ENCODE measurements at regions not wholly inside any gene's neighbourhood (a gene's known extent, or its start where the extent isn't known, plus 50 kb on each side); places are given as distances from the start of the nearest gene placed in this dataset.

GRCh38 chr2:71852141-71852711 is 295.4 kb downstream of the CYP26B1 start:
- Histone ChIP-seq H3K4me2 (ENCODE audit: low read length) (no peak overlapping the region), H3K27ac (ENCODE audit: low read length) (no peak overlapping the region), H3K36me3 (replicated peaks; ENCODE audit: low read depth, low read length) (no peaks in the 10 kb centered on the region), H3K9me3 (ENCODE audit: insufficient read depth, low read length) (no peaks in the 10 kb centered on the region), H3K79me2 (ENCODE audit: low read length) (no peaks in the 10 kb centered on the region), H3K4me3 (ENCODE audit: low read length) (no peak overlapping the region), H3K4me1 (ENCODE audit: low read length) (no peaks in the 10 kb centered on the region), H4K20me1 (ENCODE audit: insufficient read depth, low read length) (no peaks in the 10 kb centered on the region), H3K9ac (ENCODE audit: low read length) (no peak overlapping the region), H2AFZ (ENCODE audit: low read depth, low read length) (no peak overlapping the region), H3K27me3 (ENCODE audit: low read depth, low read length) (no peaks in the 10 kb centered on the region)
- TF ChIP-seq EZH2phosphoT487 (IDR thresholded peaks at IDR 0.05; ENCODE audit: low read depth) (no peak), CTCF (IDR thresholded peaks at IDR 0.05; ENCODE audit: low read depth, low read length) (no peak)

- H3K27me3 ChIP-seq (ENCODE audit: low read depth, low read length) = no peaks in the 10 kb centered on the region
- H3K4me3 ChIP-seq (ENCODE audit: low read length) = no peak overlapping the region
- no peak overlapping the region for H3K9ac ChIP-seq (ENCODE audit: low read length)
- H3K4me1 ChIP-seq (ENCODE audit: low read length) = no peaks in the 10 kb centered on the region
- TF ChIP-seq EZH2phosphoT487 (IDR thresholded peaks at IDR 0.05; ENCODE audit: low read depth) = no peak
- H3K4me2 ChIP-seq (ENCODE audit: low read length) = no peak overlapping the region
- H2AFZ ChIP-seq (ENCODE audit: low read depth, low read length) = no peak overlapping the region
- no peaks in the 10 kb centered on the region for H3K9me3 ChIP-seq (ENCODE audit: insufficient read depth, low read length)
- H3K79me2 ChIP-seq (ENCODE audit: low read length) = no peaks in the 10 kb centered on the region
- H4K20me1 ChIP-seq (ENCODE audit: insufficient read depth, low read length) = no peaks in the 10 kb centered on the region
- H3K27ac ChIP-seq (ENCODE audit: low read length) = no peak overlapping the region
- H3K36me3 ChIP-seq (replicated peaks; ENCODE audit: low read depth, low read length) = no peaks in the 10 kb centered on the region
These were observed 296.4 kb downstream of the CYP26B1 start for GRCh38 chr2:71851094-71851750.

DNA sequence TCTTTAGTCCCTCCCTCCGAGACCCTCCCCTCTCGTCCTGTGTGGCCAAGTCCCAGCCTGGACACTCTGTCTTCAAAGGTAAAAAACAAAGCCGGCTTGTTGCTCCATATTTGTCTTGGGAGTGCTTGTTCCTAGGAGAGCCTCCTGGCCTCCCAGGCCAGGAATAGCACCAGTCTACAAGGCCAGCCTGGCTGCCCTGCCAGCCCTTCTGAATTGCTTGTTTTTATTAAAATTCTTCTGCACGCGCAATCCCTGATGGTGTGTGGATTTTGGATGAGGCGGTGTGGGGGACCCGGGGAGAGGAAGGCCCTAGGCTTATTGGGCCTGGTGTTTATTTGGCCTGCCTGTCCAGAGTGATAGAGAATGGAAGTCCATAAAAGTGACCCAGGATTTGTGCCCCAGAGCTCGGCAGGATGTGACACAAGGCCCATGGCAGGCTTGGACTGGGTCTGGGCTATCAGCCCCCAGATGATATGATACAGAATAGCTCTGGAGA is 297.3 kb downstream of the CYP26B1 start:
- Histone ChIP-seq H3K36me3 (replicated peaks; ENCODE audit: low read depth, low read length) (no peaks in the 10 kb centered on the region), H3K4me3 (ENCODE audit: low read length) (no peak overlapping the region), H3K4me1 (ENCODE audit: low read length) (no peaks in the 10 kb centered on the region), H2AFZ (ENCODE audit: low read depth, low read length) (no peak overlapping the region), H3K9ac (ENCODE audit: low read length) (no peak overlapping the region), H4K20me1 (ENCODE audit: insufficient read depth, low read length) (no peaks in the 10 kb centered on the region), H3K27me3 (ENCODE audit: low read depth, low read length) (0 out of 2 replicates have a peak, but pooled peaks cover 3% of the 10 kb centered on the region), H3K27ac (ENCODE audit: low read length) (no peak overlapping the region), H3K9me3 (ENCODE audit: insufficient read depth, low read length) (no peaks in the 10 kb centered on the region), H3K4me2 (ENCODE audit: low read length) (no peak overlapping the region), H3K79me2 (ENCODE audit: low read length) (no peaks in the 10 kb centered on the region)
- no peak for TF ChIP-seq CTCF (IDR thresholded peaks at IDR 0.05; ENCODE audit: low read depth, low read length)
- TF ChIP-seq EZH2phosphoT487 (IDR thresholded peaks at IDR 0.05; ENCODE audit: low read depth) = no peak

- Histone ChIP-seq H3K9ac (ENCODE audit: low read length) (no peak overlapping the region), H3K9me3 (ENCODE audit: insufficient read depth, low read length) (no peaks in the 10 kb centered on the region), H3K4me3 (ENCODE audit: low read length) (no peak overlapping the region), H3K4me2 (ENCODE audit: low read length) (no peak overlapping the region), H3K79me2 (ENCODE audit: low read length) (no peaks in the 10 kb centered on the region), H2AFZ (ENCODE audit: low read depth, low read length) (no peak overlapping the region), H4K20me1 (ENCODE audit: insufficient read depth, low read length) (no peaks in the 10 kb centered on the region), H3K27ac (ENCODE audit: low read length) (no peak overlapping the region), H3K4me1 (ENCODE audit: low read length) (no peaks in the 10 kb centered on the region), H3K27me3 (ENCODE audit: low read depth, low read length) (0 out of 2 replicates have a peak, but pooled peaks cover 7% of the 10 kb centered on the region), H3K36me3 (replicated peaks; ENCODE audit: low read depth, low read length) (no peaks in the 10 kb centered on the region)
- no peak for TF ChIP-seq CTCF (IDR thresholded peaks at IDR 0.05; ENCODE audit: low read depth, low read length)
These were observed 297.9 kb downstream of the CYP26B1 start for GRCh38 chr2:71849607-71850305.
